Ishikawa (cell line): ENCODE measurements at regions not wholly inside any gene's neighbourhood (a gene's known extent, or its start where the extent isn't known, plus 50 kb on each side); places are given as distances from the start of the nearest gene placed in this dataset.

Experiments used
- CEBPB ChIP-seq: IDR thresholded peaks from 2 replicates; pipeline ENCODE4 v1.6.1; 2012
- CREB1 ChIP-seq: IDR thresholded peaks from 2 replicates; pipeline ENCODE4 v1.6.1; 2012; ENCODE audit warnings: low read depth
- EP300 ChIP-seq: IDR thresholded peaks from 2 replicates; pipeline ENCODE4 v1.6.1; 2012; ENCODE audit warnings: borderline replicate concordance
- RAD21 ChIP-seq: IDR thresholded peaks from 2 replicates; pipeline ENCODE4 v1.6.1; 2012; ENCODE audit warnings: low read depth
- TAF1 ChIP-seq: IDR thresholded peaks from 2 replicates; pipeline ENCODE4 v1.6.1; 2012; ENCODE audit warnings: low read depth, mild to moderate bottlenecking
- TCF12 ChIP-seq: IDR thresholded peaks from 2 replicates; pipeline ENCODE4 v1.6.1; 2012; ENCODE audit warnings: low read depth
- TEAD4 ChIP-seq: IDR thresholded peaks from 2 replicates; pipeline ENCODE4 v1.6.1; 2012
- YY1 ChIP-seq: IDR thresholded peaks from 2 replicates; pipeline ENCODE4 v1.6.1; 2012; ENCODE audit warnings: low read depth
- ZBTB7A ChIP-seq: IDR thresholded peaks from 2 replicates; pipeline ENCODE4 v1.6.1; 2012; ENCODE audit warnings: low read depth
- TF ChIP-seq, protein P1 (sequence below): IDR thresholded peaks from 2 replicates; pipeline ENCODE4 v1.6.1; 2012

DNA sequence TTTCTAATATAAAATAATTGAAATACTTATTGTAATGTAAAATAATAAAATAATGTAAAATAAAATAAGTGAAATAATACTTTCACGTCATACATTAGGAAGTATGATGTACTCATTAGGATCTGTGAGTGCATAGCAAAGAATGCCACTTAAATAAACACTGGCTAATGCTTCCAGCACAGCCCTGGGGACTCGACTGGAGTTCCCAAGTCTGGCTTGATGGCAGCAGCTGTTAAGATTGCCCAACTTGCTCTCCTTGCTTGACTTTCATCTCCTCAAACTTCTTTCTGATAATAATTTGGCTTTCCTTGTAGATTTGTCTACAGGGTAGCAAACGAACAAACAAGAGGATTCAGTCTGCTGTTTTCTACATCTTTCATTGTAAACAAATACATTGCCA is 191.9 kb downstream of the COG6 start:
- no peak for TF ChIP-seq CREB1
- no peak for TF ChIP-seq TEAD4
- no peak for TF ChIP-seq EP300
- TF ChIP-seq RAD21 = no peak
- TF ChIP-seq YY1 = no peak
- TF ChIP-seq TCF12 = no peak
- no peak for TF ChIP-seq TAF1
- no peak for TF ChIP-seq CEBPB
- TF ChIP-seq, protein P1, sequence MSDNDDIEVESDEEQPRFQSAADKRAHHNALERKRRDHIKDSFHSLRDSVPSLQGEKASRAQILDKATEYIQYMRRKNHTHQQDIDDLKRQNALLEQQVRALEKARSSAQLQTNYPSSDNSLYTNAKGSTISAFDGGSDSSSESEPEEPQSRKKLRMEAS = no peak
- no peak for TF ChIP-seq ZBTB7A
